ENCODE measurements at regions not wholly inside any gene's neighbourhood (a gene's known extent, or its start where the extent isn't known, plus 50 kb on each side); places are given as distances from the start of the nearest gene placed in this dataset.

DNA sequence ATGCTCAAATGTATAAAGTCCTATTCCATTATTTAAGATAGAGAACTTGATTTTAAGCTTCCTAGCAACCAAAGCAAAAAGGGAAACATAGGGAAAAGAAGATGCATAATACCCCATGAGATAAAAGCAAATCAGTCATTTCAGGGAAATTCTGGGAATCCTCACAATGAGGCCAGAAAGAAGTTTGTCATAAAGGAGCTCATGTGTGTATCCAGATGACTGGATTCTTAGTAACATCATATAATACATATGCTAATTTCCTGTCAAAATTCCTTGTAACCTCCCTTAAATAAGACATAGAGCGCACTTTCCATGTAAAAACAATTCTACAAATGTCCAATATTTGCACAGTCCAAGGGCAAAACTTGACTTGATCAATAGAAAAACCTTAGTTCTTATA is 411.0 kb upstream of the WWC1 start:
- H3K9me3 ChIP-seq (ENCODE audit: low read length), result no peaks in the 10 kb centered on the region
- peaks cover 4% of the 10 kb centered on the region for H3F3A ChIP-seq (ENCODE audit: insufficient read depth, low read length, poor library complexity, severe bottlenecking)
- H3K9me2 ChIP-seq (ENCODE audit: insufficient read depth, low read length), result no peaks in the 10 kb centered on the region
- no peaks in the 10 kb centered on the region for H3K27me3 ChIP-seq (ENCODE audit: insufficient read depth, low read depth, low read length)
- H3K9ac ChIP-seq (ENCODE audit: low read length), result no peak overlapping the region
- H4K20me1 ChIP-seq (ENCODE audit: insufficient read depth), result no peaks in the 10 kb centered on the region
- TF ChIP-seq EP300 (conservative IDR thresholded peaks at IDR 0.05; ENCODE audit: poor library complexity, severe bottlenecking), result no peak
- TF ChIP-seq EZH2 (IDR thresholded peaks at IDR 0.05; ENCODE audit: borderline replicate concordance, insufficient read depth, low read length, poor library complexity, severe bottlenecking), result no peak
- TF ChIP-seq TAF1 (IDR thresholded peaks at IDR 0.05; ENCODE audit: low read depth), result no peak
- no peak for TF ChIP-seq MXI1 (conservative IDR thresholded peaks at IDR 0.05; ENCODE audit: poor library complexity, severe bottlenecking)
- TF ChIP-seq RAD21 (conservative IDR thresholded peaks at IDR 0.05), result no peak
- TF ChIP-seq SMC3 (conservative IDR thresholded peaks at IDR 0.05; ENCODE audit: poor library complexity), result no peak
- TF ChIP-seq POLR2AphosphoS5 (IDR thresholded peaks at IDR 0.05), result no peak
- TF ChIP-seq, protein P1, sequence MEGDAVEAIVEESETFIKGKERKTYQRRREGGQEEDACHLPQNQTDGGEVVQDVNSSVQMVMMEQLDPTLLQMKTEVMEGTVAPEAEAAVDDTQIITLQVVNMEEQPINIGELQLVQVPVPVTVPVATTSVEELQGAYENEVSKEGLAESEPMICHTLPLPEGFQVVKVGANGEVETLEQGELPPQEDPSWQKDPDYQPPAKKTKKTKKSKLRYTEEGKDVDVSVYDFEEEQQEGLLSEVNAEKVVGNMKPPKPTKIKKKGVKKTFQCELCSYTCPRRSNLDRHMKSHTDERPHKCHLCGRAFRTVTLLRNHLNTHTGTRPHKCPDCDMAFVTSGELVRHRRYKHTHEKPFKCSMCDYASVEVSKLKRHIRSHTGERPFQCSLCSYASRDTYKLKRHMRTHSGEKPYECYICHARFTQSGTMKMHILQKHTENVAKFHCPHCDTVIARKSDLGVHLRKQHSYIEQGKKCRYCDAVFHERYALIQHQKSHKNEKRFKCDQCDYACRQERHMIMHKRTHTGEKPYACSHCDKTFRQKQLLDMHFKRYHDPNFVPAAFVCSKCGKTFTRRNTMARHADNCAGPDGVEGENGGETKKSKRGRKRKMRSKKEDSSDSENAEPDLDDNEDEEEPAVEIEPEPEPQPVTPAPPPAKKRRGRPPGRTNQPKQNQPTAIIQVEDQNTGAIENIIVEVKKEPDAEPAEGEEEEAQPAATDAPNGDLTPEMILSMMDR (IDR thresholded peaks at IDR 0.05; ENCODE audit: poor library complexity, severe bottlenecking), result no peak
- TF ChIP-seq, protein P2, sequence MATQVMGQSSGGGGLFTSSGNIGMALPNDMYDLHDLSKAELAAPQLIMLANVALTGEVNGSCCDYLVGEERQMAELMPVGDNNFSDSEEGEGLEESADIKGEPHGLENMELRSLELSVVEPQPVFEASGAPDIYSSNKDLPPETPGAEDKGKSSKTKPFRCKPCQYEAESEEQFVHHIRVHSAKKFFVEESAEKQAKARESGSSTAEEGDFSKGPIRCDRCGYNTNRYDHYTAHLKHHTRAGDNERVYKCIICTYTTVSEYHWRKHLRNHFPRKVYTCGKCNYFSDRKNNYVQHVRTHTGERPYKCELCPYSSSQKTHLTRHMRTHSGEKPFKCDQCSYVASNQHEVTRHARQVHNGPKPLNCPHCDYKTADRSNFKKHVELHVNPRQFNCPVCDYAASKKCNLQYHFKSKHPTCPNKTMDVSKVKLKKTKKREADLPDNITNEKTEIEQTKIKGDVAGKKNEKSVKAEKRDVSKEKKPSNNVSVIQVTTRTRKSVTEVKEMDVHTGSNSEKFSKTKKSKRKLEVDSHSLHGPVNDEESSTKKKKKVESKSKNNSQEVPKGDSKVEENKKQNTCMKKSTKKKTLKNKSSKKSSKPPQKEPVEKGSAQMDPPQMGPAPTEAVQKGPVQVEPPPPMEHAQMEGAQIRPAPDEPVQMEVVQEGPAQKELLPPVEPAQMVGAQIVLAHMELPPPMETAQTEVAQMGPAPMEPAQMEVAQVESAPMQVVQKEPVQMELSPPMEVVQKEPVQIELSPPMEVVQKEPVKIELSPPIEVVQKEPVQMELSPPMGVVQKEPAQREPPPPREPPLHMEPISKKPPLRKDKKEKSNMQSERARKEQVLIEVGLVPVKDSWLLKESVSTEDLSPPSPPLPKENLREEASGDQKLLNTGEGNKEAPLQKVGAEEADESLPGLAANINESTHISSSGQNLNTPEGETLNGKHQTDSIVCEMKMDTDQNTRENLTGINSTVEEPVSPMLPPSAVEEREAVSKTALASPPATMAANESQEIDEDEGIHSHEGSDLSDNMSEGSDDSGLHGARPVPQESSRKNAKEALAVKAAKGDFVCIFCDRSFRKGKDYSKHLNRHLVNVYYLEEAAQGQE (IDR thresholded peaks at IDR 0.05; ENCODE audit: borderline replicate concordance), result no peak
- H3K4me3 ChIP-seq (ENCODE audit: low read length), result no peak overlapping the region
- no peak overlapping the region for H2AFZ ChIP-seq (ENCODE audit: low read depth, low read length)
- no peaks in the 10 kb centered on the region for H3K36me3 ChIP-seq (ENCODE audit: insufficient read depth, low read length)
- H3K4me2 ChIP-seq (ENCODE audit: low read length), result no peak overlapping the region
- H3K27ac ChIP-seq (ENCODE audit: low read length), result no peak overlapping the region
- no peaks in the 10 kb centered on the region for H3K79me2 ChIP-seq (replicated peaks; ENCODE audit: insufficient read depth, low read length)

DNA sequence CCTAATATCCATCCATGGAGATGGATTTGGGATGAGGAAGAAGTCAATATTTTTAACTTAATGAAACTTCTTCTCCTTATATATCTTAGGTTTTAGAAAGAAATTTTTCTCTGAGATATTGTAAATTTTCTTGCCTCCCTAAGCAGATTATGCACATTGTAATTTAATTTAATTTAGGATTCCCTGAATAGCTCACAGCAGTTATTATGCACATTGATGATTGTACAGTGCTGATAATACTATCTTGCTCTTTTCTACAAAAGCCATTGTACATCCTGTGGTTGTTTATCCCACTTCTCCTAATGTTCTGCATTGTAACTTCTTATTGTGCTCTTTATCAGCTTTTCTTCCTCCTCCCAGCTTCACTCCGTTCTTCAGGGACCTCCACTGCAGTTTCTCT is 410.4 kb upstream of the WWC1 start:
- Histone ChIP-seq H3K9ac (ENCODE audit: low read length) (no peak overlapping the region), H3F3A (ENCODE audit: insufficient read depth, low read length, poor library complexity, severe bottlenecking) (peaks cover 4% of the 10 kb centered on the region), H3K79me2 (replicated peaks; ENCODE audit: insufficient read depth, low read length) (no peaks in the 10 kb centered on the region), H3K27me3 (ENCODE audit: insufficient read depth, low read depth, low read length) (no peaks in the 10 kb centered on the region), H2AFZ (ENCODE audit: low read depth, low read length) (no peak overlapping the region), H3K27ac (ENCODE audit: low read length) (no peak overlapping the region), H3K9me3 (ENCODE audit: low read length) (no peaks in the 10 kb centered on the region), H3K4me2 (ENCODE audit: low read length) (no peak overlapping the region), H4K20me1 (ENCODE audit: insufficient read depth) (no peaks in the 10 kb centered on the region), H3K4me3 (ENCODE audit: low read length) (no peak overlapping the region), H3K9me2 (ENCODE audit: insufficient read depth, low read length) (no peaks in the 10 kb centered on the region), H3K36me3 (ENCODE audit: insufficient read depth, low read length) (no peaks in the 10 kb centered on the region)
- TF ChIP-seq TAF1 (IDR thresholded peaks at IDR 0.05; ENCODE audit: low read depth) (no peak), SMC3 (conservative IDR thresholded peaks at IDR 0.05; ENCODE audit: poor library complexity) (no peak), POLR2AphosphoS5 (IDR thresholded peaks at IDR 0.05) (no peak), EP300 (conservative IDR thresholded peaks at IDR 0.05; ENCODE audit: poor library complexity, severe bottlenecking) (no peak), RAD21 (conservative IDR thresholded peaks at IDR 0.05) (no peak), MXI1 (conservative IDR thresholded peaks at IDR 0.05; ENCODE audit: poor library complexity, severe bottlenecking) (no peak)
- TF ChIP-seq, protein P1 (IDR thresholded peaks at IDR 0.05; ENCODE audit: poor library complexity, severe bottlenecking), result no peak
